Adrenal gland (tissue), 5 donors: ENCODE measurements at regions not wholly inside any gene's neighbourhood (a gene's known extent, or its start where the extent isn't known, plus 50 kb on each side); places are given as distances from the start of the nearest gene placed in this dataset.

ENCODE experiments used
- CTCF ChIP-seq, 6 experiments: fragments of 450-650 bp in 4 of 6; fragments of 200-600 bp in 2 of 6; sonication (generic) in 1 of 6; IDR thresholded peaks; 1 replicate in 5 of 6; 2 replicates in 1 of 6; pipeline versions ENCODE4 v1.5.1 to v1.8.0; 2016 to 2021; ENCODE audit warnings: antibody characterized with exemption in 6 of 6, mild to moderate bottlenecking in 2 of 6, moderate library complexity in 1 of 6
- POLR2A ChIP-seq, 2 donors: fragments of 450-650 bp; IDR thresholded peaks; one replicate each; pipeline ENCODE4 v1.6.1; 2017; ENCODE audit warnings: antibody characterized with exemption in 2 of 2, mild to moderate bottlenecking in 2 of 2, moderate library complexity in 1 of 2
- donor health status: DM: no; HTN: no; CAD: no.

DNA sequence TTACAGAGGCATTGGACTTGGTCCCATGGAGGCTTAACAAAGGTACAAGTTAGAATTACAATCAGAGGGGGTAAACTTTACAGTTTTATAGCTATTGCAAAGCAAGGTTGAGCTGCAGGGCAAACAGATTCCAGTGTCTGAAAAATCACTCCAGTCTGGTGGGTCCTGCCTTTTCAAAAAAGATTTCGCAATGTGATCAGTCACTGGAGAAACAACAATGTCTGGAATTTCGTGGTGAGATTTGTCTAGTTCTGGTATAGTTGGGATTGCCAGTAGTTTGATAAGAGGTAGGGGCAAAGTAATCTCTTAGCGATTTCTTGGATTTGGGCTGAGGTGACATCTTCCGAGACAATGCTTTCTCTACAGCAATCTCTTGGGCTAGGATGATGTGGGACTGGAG, 1198.2 kb upstream of the PCDH9 start:
- TF ChIP-seq CTCF (IDR thresholded peaks at IDR 0.05) (no peak), POLR2A (IDR thresholded peaks at IDR 0.05) (no peak)
